MM.1S (cell line): ENCODE measurements at regions not wholly inside any gene's neighbourhood (a gene's known extent, or its start where the extent isn't known, plus 50 kb on each side); places are given as distances from the start of the nearest gene placed in this dataset.

ENCODE experiments used
- DNase-seq: peaks from one replicate; pipeline ENCODE4 v3.0.0-alpha.2; 2015
- H2AFZ ChIP-seq: fragments of 300-600 bp; sonication (generic); 2 replicates; pipeline ENCODE4 v1.6.0; 2016; ENCODE audit warnings: antibody characterized with exemption, low read length
- H3F3A ChIP-seq: fragments of 300-600 bp; sonication (generic); 2 replicates; pipeline ENCODE4 v1.6.1; 2016; ENCODE audit warnings: mild to moderate bottlenecking, antibody characterized with exemption, low read length, moderate library complexity, mixed read lengths; ENCODE audit not compliant: insufficient read depth
- H3K27ac ChIP-seq: fragments of 300-600 bp; sonication (generic); 2 replicates; pipeline ENCODE4 v1.5.1; 2016; ENCODE audit warnings: mild to moderate bottlenecking, low read length
- H3K27me3 ChIP-seq: fragments of 300-600 bp; sonication (generic); replicated peaks from 2 replicates; pipeline ENCODE4 v1.6.0; 2016; ENCODE audit warnings: low read length; ENCODE audit not compliant: insufficient read depth
- H3K36me3 ChIP-seq: fragments of 300-600 bp; sonication (generic); replicated peaks from 2 replicates; pipeline ENCODE4 v1.6.1; 2016; ENCODE audit warnings: mild to moderate bottlenecking, low read length, mixed read lengths; ENCODE audit not compliant: insufficient read depth
- H3K4me1 ChIP-seq: fragments of 300-600 bp; sonication (generic); 2 replicates; pipeline ENCODE4 v1.6.1; 2016; ENCODE audit warnings: low read length, mixed read lengths
- H3K4me2 ChIP-seq: fragments of 300-600 bp; sonication (generic); 2 replicates; pipeline ENCODE4 v1.6.0; 2016; ENCODE audit warnings: low read depth, low read length
- H3K4me3 ChIP-seq: fragments of 300-600 bp; sonication (generic); 2 replicates; pipeline ENCODE4 v1.5.1; 2016; ENCODE audit warnings: low read length, mixed read lengths
- H3K79me2 ChIP-seq: fragments of 300-600 bp; sonication (generic); 2 replicates; pipeline ENCODE4 v1.6.1; 2016; ENCODE audit warnings: mixed run types, low read length, mixed read lengths
- H3K9ac ChIP-seq: fragments of 300-600 bp; sonication (generic); 2 replicates; pipeline ENCODE4 v1.6.1; 2016; ENCODE audit warnings: low read length, mixed read lengths
- H3K9me2 ChIP-seq: fragments of 300-600 bp; sonication (generic); replicated peaks from 2 replicates; pipeline ENCODE4 v1.6.1; 2016; ENCODE audit warnings: mild to moderate bottlenecking, low read length, mixed read lengths; ENCODE audit not compliant: insufficient read depth
- H3K9me3 ChIP-seq: fragments of 300-600 bp; sonication (generic); replicated peaks from 2 replicates; pipeline ENCODE4 v1.6.1; 2016; ENCODE audit warnings: mild to moderate bottlenecking, low read length, mixed read lengths; ENCODE audit not compliant: insufficient read depth
- H4K20me1 ChIP-seq: fragments of 300-600 bp; sonication (generic); 2 replicates; pipeline ENCODE4 v1.6.1; 2016; ENCODE audit warnings: mild to moderate bottlenecking, low read length, moderate library complexity, mixed read lengths; ENCODE audit not compliant: insufficient read depth
- EZH2 ChIP-seq: fragments of 300-600 bp; sonication (generic); optimal IDR thresholded peaks from 2 replicates; pipeline ENCODE3; 2017; ENCODE audit warnings: low read depth, mild to moderate bottlenecking, antibody characterized with exemption, low read length, mixed read lengths
- EZH2phosphoT487 ChIP-seq: fragments of 300-600 bp; sonication (generic); IDR thresholded peaks from 2 replicates; pipeline ENCODE4 v1.6.1; 2018; ENCODE audit warnings: antibody characterized with exemption, low read length
- TF ChIP-seq, protein P1 (sequence below): fragments of 300-600 bp; sonication (generic); IDR thresholded peaks from 2 replicates; pipeline ENCODE4 v1.5.1; 2016; ENCODE audit warnings: antibody characterized with exemption, low read length, mixed read lengths

DNA sequence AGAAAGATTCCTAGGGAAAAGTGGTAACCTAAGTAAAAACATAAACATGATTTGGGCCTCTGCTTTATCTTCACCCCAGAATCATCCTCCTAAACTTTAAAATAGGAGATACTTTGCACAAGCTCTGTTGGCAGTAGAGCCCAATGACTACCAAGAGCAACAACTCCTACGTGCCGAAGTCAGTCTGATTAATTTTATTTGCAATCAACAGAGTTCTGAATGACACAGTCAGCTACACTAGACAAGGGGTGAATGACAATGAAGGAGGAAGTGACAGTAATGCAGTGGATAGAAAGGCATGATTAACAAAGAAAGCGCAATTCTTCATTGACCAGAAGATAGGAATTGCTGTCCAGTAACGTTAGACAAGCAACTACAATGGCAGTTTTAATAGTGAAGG is 957.9 kb upstream of the USP15 start:
- Histone ChIP-seq H3K27me3 (no peaks in the 10 kb centered on the region), H3K9ac (no peak overlapping the region), H3K27ac (no peak overlapping the region), H4K20me1 (no peaks in the 10 kb centered on the region), H3K36me3 (no peaks in the 10 kb centered on the region), H3K4me3 (no peak overlapping the region), H2AFZ (no peak overlapping the region), H3K79me2 (no peaks in the 10 kb centered on the region), H3K4me2 (no peak overlapping the region), H3K4me1 (no peaks in the 10 kb centered on the region), H3K9me3 (no peaks in the 10 kb centered on the region), H3K9me2 (no peaks in the 10 kb centered on the region), H3F3A (no peaks in the 10 kb centered on the region)
- DNase-seq: no peak
- TF ChIP-seq EZH2phosphoT487: no peak
- TF ChIP-seq EZH2: no peak
- TF ChIP-seq, protein P1, sequence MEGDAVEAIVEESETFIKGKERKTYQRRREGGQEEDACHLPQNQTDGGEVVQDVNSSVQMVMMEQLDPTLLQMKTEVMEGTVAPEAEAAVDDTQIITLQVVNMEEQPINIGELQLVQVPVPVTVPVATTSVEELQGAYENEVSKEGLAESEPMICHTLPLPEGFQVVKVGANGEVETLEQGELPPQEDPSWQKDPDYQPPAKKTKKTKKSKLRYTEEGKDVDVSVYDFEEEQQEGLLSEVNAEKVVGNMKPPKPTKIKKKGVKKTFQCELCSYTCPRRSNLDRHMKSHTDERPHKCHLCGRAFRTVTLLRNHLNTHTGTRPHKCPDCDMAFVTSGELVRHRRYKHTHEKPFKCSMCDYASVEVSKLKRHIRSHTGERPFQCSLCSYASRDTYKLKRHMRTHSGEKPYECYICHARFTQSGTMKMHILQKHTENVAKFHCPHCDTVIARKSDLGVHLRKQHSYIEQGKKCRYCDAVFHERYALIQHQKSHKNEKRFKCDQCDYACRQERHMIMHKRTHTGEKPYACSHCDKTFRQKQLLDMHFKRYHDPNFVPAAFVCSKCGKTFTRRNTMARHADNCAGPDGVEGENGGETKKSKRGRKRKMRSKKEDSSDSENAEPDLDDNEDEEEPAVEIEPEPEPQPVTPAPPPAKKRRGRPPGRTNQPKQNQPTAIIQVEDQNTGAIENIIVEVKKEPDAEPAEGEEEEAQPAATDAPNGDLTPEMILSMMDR: no peak

DNA sequence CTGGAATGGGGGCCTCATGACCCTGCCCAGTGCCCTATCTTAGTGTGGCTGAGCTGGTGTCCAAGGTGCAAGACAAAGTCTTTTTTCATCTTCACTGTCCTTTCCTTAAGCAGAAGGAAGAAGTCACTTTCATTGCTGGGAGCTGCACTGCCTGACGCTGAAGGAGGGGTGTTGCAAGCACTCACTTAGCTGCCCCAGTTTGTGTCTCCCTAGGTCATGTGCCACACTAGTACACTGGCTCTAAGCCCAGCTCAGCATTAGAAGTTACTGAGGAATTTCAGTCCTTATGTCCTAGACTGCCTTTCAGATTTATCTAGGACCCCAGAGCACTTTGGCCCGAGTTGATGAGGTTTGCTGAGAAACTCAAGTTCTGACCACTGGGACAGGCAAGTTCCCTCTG is 952.0 kb upstream of the USP15 start:
- Histone ChIP-seq H3K4me1 (no peaks in the 10 kb centered on the region), H3K9ac (no peak overlapping the region), H3F3A (no peaks in the 10 kb centered on the region), H4K20me1 (no peaks in the 10 kb centered on the region), H3K9me3 (no peaks in the 10 kb centered on the region), H3K4me3 (no peak overlapping the region), H2AFZ (no peak overlapping the region), H3K27me3 (no peaks in the 10 kb centered on the region), H3K79me2 (no peaks in the 10 kb centered on the region), H3K36me3 (no peaks in the 10 kb centered on the region), H3K9me2 (no peaks in the 10 kb centered on the region), H3K4me2 (no peak overlapping the region), H3K27ac (no peak overlapping the region)
- TF ChIP-seq EZH2phosphoT487: no peak
- TF ChIP-seq, protein P1: no peak
- TF ChIP-seq EZH2: no peak
- DNase-seq: no peak

DNA sequence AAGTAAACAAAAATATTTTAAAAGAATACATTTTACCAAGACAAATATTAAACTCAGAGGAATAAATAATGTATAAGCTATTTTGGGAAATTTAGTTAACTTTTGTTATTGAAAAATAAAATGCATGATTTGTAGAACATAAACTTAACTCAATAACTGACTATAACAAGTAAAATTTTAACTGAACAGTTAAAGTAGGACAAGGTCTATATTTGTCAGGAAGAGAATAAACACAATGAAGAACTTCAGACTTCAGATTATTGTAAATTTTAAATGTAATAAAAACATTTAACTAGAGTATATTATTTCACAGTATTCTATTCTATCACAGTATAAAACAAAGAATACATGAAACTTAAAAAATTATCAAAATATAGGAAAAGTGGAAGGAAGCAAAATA is 948.8 kb upstream of the USP15 start:
- H3K4me3 ChIP-seq: no peak overlapping the region
- no peaks in the 10 kb centered on the region for H3K36me3 ChIP-seq
- no peaks in the 10 kb centered on the region for H3F3A ChIP-seq
- H3K27ac ChIP-seq: no peak overlapping the region
- TF ChIP-seq EZH2phosphoT487 (no peak), EZH2 (no peak)
- TF ChIP-seq, protein P1: no peak
- no peak for DNase-seq
- H3K9me3 ChIP-seq: no peaks in the 10 kb centered on the region
- no peaks in the 10 kb centered on the region for H3K79me2 ChIP-seq
- no peaks in the 10 kb centered on the region for H4K20me1 ChIP-seq
- no peak overlapping the region for H3K4me2 ChIP-seq
- no peaks in the 10 kb centered on the region for H3K4me1 ChIP-seq
- H3K9me2 ChIP-seq: no peaks in the 10 kb centered on the region
- H3K27me3 ChIP-seq: no peaks in the 10 kb centered on the region
- no peak overlapping the region for H3K9ac ChIP-seq
- H2AFZ ChIP-seq: no peak overlapping the region
